ENCODE measurements at regions not wholly inside any gene's neighbourhood (a gene's known extent, or its start where the extent isn't known, plus 50 kb on each side); places are given as distances from the start of the nearest gene placed in this dataset.

- no peak for TF ChIP-seq ZNF274 (IDR thresholded peaks at IDR 0.05; ENCODE audit: low read depth, low read length)
- no peak for TF ChIP-seq YY1 (IDR thresholded peaks at IDR 0.05; ENCODE audit: insufficient read depth, insufficient read length)
Measured at GRCh38 chr13:105796081-105796480, 739.4 kb downstream of the EFNB2 start.
